ENCODE measurements at regions not wholly inside any gene's neighbourhood (a gene's known extent, or its start where the extent isn't known, plus 50 kb on each side); places are given as distances from the start of the nearest gene placed in this dataset.

- no peak for TF ChIP-seq ZNF462 (CRISPR knock-in tag; IDR thresholded peaks at IDR 0.05)
Measured at GRCh38 chr6:170145272-170145592, 145.6 kb downstream of the DLL1 start (continued).

- ATAC-seq (no peak), DNase-seq (ENCODE audit: low spot score) (no peak)
- no peaks in the 10 kb centered on the region for H3K9me2 ChIP-seq (ENCODE audit: insufficient read depth)
- no peaks in the 10 kb centered on the region for H4K20me1 ChIP-seq (replicated peaks; ENCODE audit: insufficient read depth)
- no peak overlapping the region for H3K27ac Mint-ChIP-seq
- H3K4me1 Mint-ChIP-seq: peaks cover 14% of the 10 kb centered on the region
- no peaks in the 10 kb centered on the region for H3K4me1 ChIP-seq (ENCODE audit: insufficient read depth)
- peaks cover 21% of the 10 kb centered on the region for H3K9me3 Mint-ChIP-seq
- H2AFZ ChIP-seq: no peak overlapping the region
- H3K36me3 ChIP-seq (ENCODE audit: insufficient read depth): no peaks in the 10 kb centered on the region
- TF ChIP-seq EZH2 (IDR thresholded peaks at IDR 0.05; ENCODE audit: low read depth, unreplicated experiment) (no peak), REST (IDR thresholded peaks at IDR 0.05; ENCODE audit: unreplicated experiment) (no peak), STAT1 (IDR thresholded peaks at IDR 0.05; ENCODE audit: unreplicated experiment) (no peak)
- H3K27me3 ChIP-seq (ENCODE audit: insufficient read depth): no peaks in the 10 kb centered on the region
- peaks cover 19% of the 10 kb centered on the region for H3K27me3 Mint-ChIP-seq (ENCODE audit: insufficient read depth, low read depth, poor library complexity)
- H3K4me3 Mint-ChIP-seq: no peak overlapping the region
- H3K36me3 Mint-ChIP-seq (ENCODE audit: low read depth): peaks cover 2% of the 10 kb centered on the region; the same call in 2 of the 3 replicates
- H3F3A ChIP-seq (replicated peaks; ENCODE audit: low read depth): no peaks in the 10 kb centered on the region
- no peak overlapping the region for H3K4me2 ChIP-seq
- H3K79me2 ChIP-seq (replicated peaks; ENCODE audit: insufficient read depth): no peaks in the 10 kb centered on the region
- H3K27ac ChIP-seq (ENCODE audit: low read depth): no peak overlapping the region
- no peak overlapping the region for H3K4me3 ChIP-seq
Measured at GRCh38 chr6:170144571-170145271, 146.2 kb downstream of the DLL1 start.

Data from GM23338 (cell line).